GM23338 (cell line): ENCODE measurements at regions not wholly inside any gene's neighbourhood (a gene's known extent, or its start where the extent isn't known, plus 50 kb on each side); places are given as distances from the start of the nearest gene placed in this dataset.

Source experiments
- ATAC-seq: fragments of 200-7000 bp; cut with Tn5 transposase; 3 replicates; pipeline ENCODE4 v1.9.1; 2020
- DNase-seq: peaks from one replicate; pipeline ENCODE4 v3.0.0-alpha.2; 2015; ENCODE audit warnings: low spot score
- H2AFZ ChIP-seq: fragments of 200-600 bp; sonication (generic); 2 replicates; pipeline ENCODE4 v1.8.0; 2016; ENCODE audit warnings: antibody characterized with exemption, mild to moderate bottlenecking, moderate library complexity
- H3F3A ChIP-seq: fragments of 200-600 bp; sonication (generic); replicated peaks from 2 replicates; pipeline ENCODE4 v1.8.0; 2017; ENCODE audit warnings: antibody characterized with exemption, mixed run types, low read depth
- H3K27ac ChIP-seq: fragments of 200-600 bp; sonication (generic); 2 replicates; pipeline ENCODE4 v1.6.1; 2016; ENCODE audit warnings: low read depth
- H3K27me3 ChIP-seq: fragments of 200-600 bp; sonication (generic); 2 replicates; pipeline ENCODE4 v1.8.0; 2016; ENCODE audit warnings: mild to moderate bottlenecking, mixed run types, moderate library complexity; ENCODE audit not compliant: insufficient read depth
- H3K36me3 ChIP-seq: fragments of 200-600 bp; sonication (generic); 2 replicates; pipeline ENCODE4 v1.8.0; 2016; ENCODE audit warnings: mild to moderate bottlenecking; ENCODE audit not compliant: insufficient read depth
- H3K4me1 ChIP-seq: fragments of 200-600 bp; sonication (generic); 2 replicates; pipeline ENCODE4 v1.8.0; 2016; ENCODE audit warnings: mild to moderate bottlenecking, moderate library complexity; ENCODE audit not compliant: insufficient read depth
- H3K4me2 ChIP-seq: fragments of 200-600 bp; sonication (generic); 2 replicates; pipeline ENCODE4 v1.7.1; 2017; ENCODE audit warnings: mixed run types
- H3K4me3 ChIP-seq: fragments of 200-600 bp; sonication (generic); 2 replicates; pipeline ENCODE4 v1.6.1; 2016; ENCODE audit warnings: mixed run types
- H3K79me2 ChIP-seq: fragments of 200-600 bp; sonication (generic); replicated peaks from 2 replicates; pipeline ENCODE4 v1.8.0; 2017; ENCODE audit warnings: mild to moderate bottlenecking; ENCODE audit not compliant: insufficient read depth
- H3K9me2 ChIP-seq: fragments of 200-600 bp; sonication (generic); 2 replicates; pipeline ENCODE4 v1.8.0; 2017; ENCODE audit not compliant: insufficient read depth
- H4K20me1 ChIP-seq: fragments of 200-600 bp; sonication (generic); replicated peaks from 2 replicates; pipeline ENCODE4 v1.8.0; 2017; ENCODE audit warnings: mild to moderate bottlenecking; ENCODE audit not compliant: insufficient read depth
- H3K27ac Mint-ChIP-seq: 2 replicates; pipeline ENCODE4 v1.8.0; 2020; ENCODE audit warnings: inconsistent platforms, mild to moderate bottlenecking, moderate library complexity, mixed read lengths
- H3K27me3 Mint-ChIP-seq: 3 replicates; pipeline ENCODE4 v1.8.0; 2022; ENCODE audit warnings: low read depth, mild to moderate bottlenecking, moderate library complexity, mixed read lengths, inconsistent platforms; ENCODE audit not compliant: insufficient read depth, poor library complexity
- H3K36me3 Mint-ChIP-seq: 3 replicates; pipeline ENCODE4 v1.8.0; 2021; ENCODE audit warnings: low read depth, mild to moderate bottlenecking, inconsistent platforms, moderate library complexity, mixed read lengths
- H3K4me1 Mint-ChIP-seq: 3 replicates; pipeline ENCODE4 v1.8.0; 2020; ENCODE audit warnings: mild to moderate bottlenecking, inconsistent platforms, mixed read lengths
- H3K4me3 Mint-ChIP-seq: 3 replicates; pipeline ENCODE4 v1.8.0; 2021; ENCODE audit warnings: moderate library complexity, mild to moderate bottlenecking, inconsistent platforms, mixed read lengths
- H3K9me3 Mint-ChIP-seq: 3 replicates; pipeline ENCODE4 v1.8.0; 2020; ENCODE audit warnings: moderate library complexity, mild to moderate bottlenecking, inconsistent platforms, mixed read lengths
- CREB1 ChIP-seq: fragments of 250-450 bp; sonication (Bioruptor Pico); IDR thresholded peaks from 2 replicates; pipeline ENCODE4 v1.5.0; 2020; ENCODE audit warnings: low read depth, mild to moderate bottlenecking, moderate library complexity
- CTCF ChIP-seq, 2 experiments: fragments of 200-600 bp in 1 of 2; sonication (generic) in 1 of 2; conservative IDR thresholded peaks; 2 replicates each; pipeline versions ENCODE4 v1.5.1 to v1.6.1; 2016 to 2017; ENCODE audit warnings: antibody characterized with exemption in 2 of 2, low read depth in 2 of 2, mild to moderate bottlenecking in 2 of 2, moderate library complexity in 1 of 2
- ETS1 ChIP-seq: IDR thresholded peaks from 2 replicates; pipeline ENCODE4 v1.6.1; 2016; ENCODE audit warnings: antibody characterized with exemption
- EZH2 ChIP-seq: fragments of 200-600 bp; sonication (generic); IDR thresholded peaks from one replicate; pipeline ENCODE4 v1.8.0; 2017; ENCODE audit warnings: antibody characterized with exemption, mild to moderate bottlenecking, low read depth; ENCODE audit not compliant: unreplicated experiment
- EZH2phosphoT487 ChIP-seq: fragments of 200-600 bp; sonication (generic); IDR thresholded peaks from one replicate; pipeline ENCODE4 v1.8.1; 2018; ENCODE audit warnings: antibody characterized with exemption; ENCODE audit not compliant: unreplicated experiment
- JUNB ChIP-seq: IDR thresholded peaks from one replicate; pipeline ENCODE4 v1.6.1; 2016; ENCODE audit warnings: antibody characterized with exemption; ENCODE audit not compliant: unreplicated experiment
- NANOG ChIP-seq: IDR thresholded peaks from 2 replicates; pipeline ENCODE4 v1.6.1; 2016; ENCODE audit warnings: antibody characterized with exemption, borderline replicate concordance
- POLR2AphosphoS5 ChIP-seq: IDR thresholded peaks from 2 replicates; pipeline ENCODE4 v1.6.1; 2016; ENCODE audit warnings: antibody characterized with exemption, low read depth
- REST ChIP-seq: IDR thresholded peaks from one replicate; pipeline ENCODE4 v1.6.1; 2018; ENCODE audit warnings: antibody characterized with exemption; ENCODE audit not compliant: unreplicated experiment
- STAT1 ChIP-seq: IDR thresholded peaks from one replicate; pipeline ENCODE4 v1.6.1; 2016; ENCODE audit warnings: antibody characterized with exemption; ENCODE audit not compliant: unreplicated experiment
- ZNF114 ChIP-seq: fragments of 250-450 bp; sonication (Bioruptor Pico); IDR thresholded peaks from 2 replicates; pipeline ENCODE4 v1.5.0; 2020; ENCODE audit warnings: mild to moderate bottlenecking, moderate library complexity
- ZNF331 ChIP-seq: fragments of 250-450 bp; sonication (Bioruptor Pico); IDR thresholded peaks from 2 replicates; pipeline ENCODE4 v1.5.0; 2020; ENCODE audit warnings: low read depth, mild to moderate bottlenecking, moderate library complexity
- ZNF462 ChIP-seq: fragments of 250-450 bp; sonication (Bioruptor Pico); IDR thresholded peaks from 2 replicates; pipeline ENCODE4 v1.5.0; 2020; ENCODE audit warnings: mild to moderate bottlenecking, moderate library complexity

- Mint-ChIP-seq H3K4me3 (no peak overlapping the region), H3K9me3 (no peaks in the 10 kb centered on the region), H3K4me1 (peaks cover 3% of the 10 kb centered on the region; the same call in 2 of the 3 replicates), H3K36me3 (no peaks in the 10 kb centered on the region), H3K27ac (no peak overlapping the region), H3K27me3 (peaks cover 2% of the 10 kb centered on the region)
- TF ChIP-seq EZH2phosphoT487: no peak
- no peak for TF ChIP-seq CTCF (conservative IDR thresholded peaks at IDR 0.05; ENCODE audit: low read depth in 2 of 2)
- TF ChIP-seq CREB1: no peak
- no peak for TF ChIP-seq ZNF114 (CRISPR knock-in tag)
- TF ChIP-seq NANOG: no peak
- no peak for TF ChIP-seq EZH2
- TF ChIP-seq STAT1: no peak
- no peak for TF ChIP-seq ETS1
- TF ChIP-seq ZNF462 (CRISPR knock-in tag): no peak
- no peak for TF ChIP-seq POLR2AphosphoS5
- TF ChIP-seq REST: no peak
- no peak for TF ChIP-seq JUNB
- no peak for TF ChIP-seq ZNF331 (CRISPR knock-in tag)
- no peak for ATAC-seq
- Histone ChIP-seq H3K79me2 (no peaks in the 10 kb centered on the region), H3K36me3 (no peaks in the 10 kb centered on the region), H2AFZ (no peak overlapping the region), H3K27ac (no peak overlapping the region), H3K9me2 (no peaks in the 10 kb centered on the region), H3K4me1 (no peaks in the 10 kb centered on the region), H3K4me2 (no peak overlapping the region), H3F3A (no peaks in the 10 kb centered on the region), H3K27me3 (no peaks in the 10 kb centered on the region), H4K20me1 (no peaks in the 10 kb centered on the region), H3K4me3 (no peak overlapping the region)
- DNase-seq: no peak
Observed at GRCh38 chr2:136373841-136374240, 255.9 kb upstream of the CXCR4 start.
